Epidermal melanocyte (primary cell): ENCODE measurements at regions not wholly inside any gene's neighbourhood (a gene's known extent, or its start where the extent isn't known, plus 50 kb on each side); places are given as distances from the start of the nearest gene placed in this dataset.

Experiments used
- DNase-seq: peaks from one replicate; pipeline ENCODE4 v3.0.0; 2011; ENCODE audit warnings: low spot score; ENCODE audit not compliant: insufficient read length

GRCh38 chr17:14833201-14833785, 431.8 kb downstream of the PMP22 start:
- no peak for DNase-seq

DNA sequence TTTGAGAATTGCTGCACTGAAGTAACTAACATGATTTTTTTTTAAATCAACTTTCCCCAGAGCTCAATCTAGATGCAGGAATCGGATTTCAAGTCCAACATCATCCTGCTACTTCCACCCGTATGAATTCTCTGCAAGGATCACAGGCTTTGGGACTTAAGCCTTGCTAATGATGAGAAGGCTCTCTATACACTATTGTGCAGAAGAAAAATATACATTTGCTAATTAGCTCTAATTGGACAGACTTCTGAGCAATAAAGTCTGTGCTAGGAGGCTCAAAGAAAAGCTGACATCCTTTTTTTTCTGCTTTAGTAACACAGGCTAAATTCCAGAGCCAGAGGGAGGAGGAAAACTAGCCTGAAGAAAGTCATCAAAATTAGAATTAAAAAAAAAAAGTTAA, 433.6 kb downstream of the PMP22 start:
- no peak for DNase-seq

DNA sequence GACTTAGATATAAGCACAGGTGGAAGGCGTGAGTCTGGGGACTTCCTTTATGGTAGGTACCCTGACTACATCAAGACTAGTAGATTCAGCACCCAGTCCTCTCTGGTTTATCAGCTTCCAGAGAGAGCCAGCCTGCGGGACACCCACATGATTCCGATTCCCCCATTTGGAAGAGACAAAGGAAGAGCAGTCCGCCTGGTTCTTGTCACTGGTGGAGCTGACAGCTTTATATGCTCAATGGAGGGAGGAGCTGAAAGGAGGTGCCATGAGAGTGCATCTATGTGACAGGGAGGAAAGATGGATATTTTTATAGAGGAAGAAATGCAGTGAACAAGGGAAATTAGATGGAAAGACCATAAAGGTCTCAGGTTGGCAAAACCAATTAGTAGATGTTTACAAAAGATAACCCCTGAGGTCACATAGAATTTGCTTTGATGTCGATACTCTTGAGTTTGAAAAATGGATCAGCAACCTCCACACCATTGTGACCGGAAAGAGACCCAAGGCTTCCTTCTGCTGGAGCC, 437.7 kb downstream of the PMP22 start:
- DNase-seq, result no peak

DNA sequence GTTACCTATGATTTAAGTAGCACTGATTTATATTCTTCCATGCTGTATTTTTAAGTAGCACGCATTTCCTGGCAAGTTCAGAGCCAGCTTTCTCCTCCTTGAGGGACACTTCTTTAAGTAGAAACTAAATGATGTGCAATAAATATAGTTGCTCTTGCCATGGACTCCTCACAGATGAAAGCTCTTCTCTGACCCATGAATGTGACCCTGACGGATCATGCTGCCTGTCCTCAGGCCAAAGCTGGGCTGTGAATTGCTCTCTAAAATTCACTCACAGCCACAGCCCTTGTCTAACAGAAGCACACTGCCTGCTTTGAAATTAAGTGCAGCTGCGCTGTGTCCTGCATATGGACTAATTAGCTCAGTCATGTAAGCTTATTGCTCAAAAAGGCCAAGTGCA, 438.8 kb downstream of the PMP22 start:
- DNase-seq, result no peak

DNA sequence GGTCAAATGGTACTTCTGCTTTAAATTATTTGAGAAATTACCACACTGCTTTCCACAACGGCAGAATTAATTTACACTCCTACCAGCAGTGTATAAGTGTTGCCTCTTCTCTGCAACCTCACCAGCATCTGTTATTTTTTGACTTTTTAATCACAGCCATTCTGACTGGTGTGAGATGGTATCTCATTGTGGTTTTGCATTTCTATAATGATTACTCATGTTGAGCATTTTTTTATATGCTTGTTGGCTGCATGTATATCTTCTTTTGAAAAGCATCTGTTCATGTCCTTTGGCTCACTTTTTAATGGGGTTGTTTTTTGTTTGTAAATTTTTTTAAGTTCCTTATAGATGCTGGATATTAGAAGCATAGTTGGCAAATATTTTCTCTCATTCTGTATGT, 446.7 kb downstream of the PMP22 start:
- DNase-seq, result no peak

DNA sequence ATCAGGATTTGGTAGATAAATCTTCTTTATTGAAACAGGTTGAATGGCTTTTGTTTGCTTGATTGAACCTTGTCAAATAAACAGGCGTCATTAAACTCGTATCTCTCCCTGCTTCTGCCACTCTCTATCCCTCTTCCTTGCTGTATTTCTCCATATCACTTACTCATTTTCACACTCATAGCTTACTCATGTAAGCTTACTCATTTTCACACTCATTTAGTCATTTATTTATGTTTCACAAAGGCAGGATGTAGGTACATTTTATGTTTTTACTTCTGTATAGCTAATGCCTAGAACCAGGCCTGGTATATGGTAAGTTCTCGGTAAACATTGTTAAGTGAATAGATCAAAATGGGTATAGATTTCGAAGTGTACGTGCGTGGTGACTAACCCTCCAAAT, 450.0 kb downstream of the PMP22 start:
- DNase-seq, result no peak

DNA sequence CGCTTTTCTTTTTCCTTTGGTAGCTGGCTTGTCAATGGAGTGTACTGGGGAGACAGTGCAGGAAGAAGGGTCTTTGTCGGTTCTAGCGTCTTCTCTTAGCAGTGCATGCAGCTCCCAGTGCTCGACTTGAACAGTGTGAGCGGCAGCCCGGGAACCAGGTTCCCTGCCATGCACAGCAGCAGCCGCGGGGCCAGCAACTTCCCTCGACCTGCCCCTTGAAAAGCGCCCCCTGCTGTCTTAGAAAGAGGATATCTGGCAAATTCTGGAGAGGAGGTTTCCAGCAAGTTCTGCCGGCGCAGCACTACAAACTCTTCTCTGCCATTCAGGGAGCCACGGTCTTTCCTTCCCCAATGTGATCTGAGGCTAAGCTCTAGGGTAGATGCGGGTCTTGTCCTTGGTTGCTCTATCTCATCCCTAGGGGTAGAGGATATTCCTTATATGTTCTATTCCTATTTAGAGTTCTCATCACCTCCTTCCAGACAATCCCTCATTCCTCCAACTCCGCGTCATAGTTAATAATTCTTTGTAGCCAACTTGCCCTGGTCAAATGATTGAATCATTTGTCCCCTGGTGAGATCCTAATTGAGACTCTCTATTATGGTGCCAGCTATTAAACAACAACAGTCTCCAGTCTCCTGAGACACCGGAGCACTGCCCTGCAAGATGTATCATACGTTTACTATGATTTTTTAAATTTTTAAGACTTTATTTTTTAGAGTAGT, 451.3 kb downstream of the PMP22 start:
- DNase-seq, result no peak

DNA sequence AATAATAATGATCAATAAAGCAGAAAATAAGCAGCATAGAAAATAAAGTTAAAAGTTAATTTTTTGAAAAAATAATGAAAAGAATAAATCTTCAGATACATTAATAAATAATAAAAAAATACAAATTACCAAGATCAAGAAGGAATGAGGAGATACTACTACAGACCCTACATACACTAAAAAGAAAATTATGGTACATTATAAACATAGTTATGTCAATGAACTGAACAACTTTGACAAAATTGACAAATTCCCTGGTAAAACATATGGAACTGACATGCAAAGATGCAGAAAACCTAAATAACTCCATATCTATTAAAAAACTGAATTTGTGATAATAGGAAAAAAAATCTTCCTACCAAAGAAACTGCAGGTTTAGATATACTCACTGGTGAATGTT, 456.7 kb downstream of the PMP22 start:
- no peak for DNase-seq

DNA sequence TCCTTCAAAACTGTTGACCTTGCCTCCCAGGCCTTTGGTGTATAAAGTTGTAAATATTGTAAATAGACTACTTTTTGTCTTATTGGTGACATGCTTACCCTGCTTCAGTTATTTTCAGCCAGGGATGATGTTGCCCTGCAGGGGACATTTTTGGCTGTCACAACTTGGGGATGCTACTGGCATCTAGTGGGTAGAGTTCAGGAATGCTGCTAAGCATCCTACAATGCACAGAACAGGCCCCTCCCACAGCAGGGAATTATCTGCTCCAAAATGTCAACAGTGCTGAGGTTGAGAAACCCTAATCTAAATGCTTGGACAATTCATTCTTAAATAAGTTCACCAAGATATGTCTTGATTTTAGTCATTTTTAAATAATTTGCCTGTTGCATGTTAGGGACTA, 459.8 kb downstream of the PMP22 start:
- DNase-seq, result no peak

DNA sequence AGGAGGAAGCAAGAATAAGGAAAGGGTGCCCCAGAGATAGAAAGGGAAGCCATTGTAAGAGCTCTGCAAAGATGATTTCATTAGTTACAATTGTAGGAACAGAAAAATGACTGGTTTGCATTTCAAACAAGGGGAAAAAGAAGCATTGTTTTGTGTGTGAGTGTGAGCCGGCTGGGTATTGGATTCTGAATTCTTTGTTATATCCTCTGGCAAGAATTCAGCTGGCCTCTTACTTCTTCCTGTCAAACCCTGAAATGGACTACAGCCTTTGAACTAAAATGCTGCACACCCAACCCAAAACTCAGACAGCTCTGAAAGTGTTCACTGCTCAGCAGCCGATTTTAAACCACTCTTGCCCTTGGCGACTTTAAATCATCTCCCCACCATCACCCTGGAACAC, 461.3 kb downstream of the PMP22 start:
- no peak for DNase-seq

DNA sequence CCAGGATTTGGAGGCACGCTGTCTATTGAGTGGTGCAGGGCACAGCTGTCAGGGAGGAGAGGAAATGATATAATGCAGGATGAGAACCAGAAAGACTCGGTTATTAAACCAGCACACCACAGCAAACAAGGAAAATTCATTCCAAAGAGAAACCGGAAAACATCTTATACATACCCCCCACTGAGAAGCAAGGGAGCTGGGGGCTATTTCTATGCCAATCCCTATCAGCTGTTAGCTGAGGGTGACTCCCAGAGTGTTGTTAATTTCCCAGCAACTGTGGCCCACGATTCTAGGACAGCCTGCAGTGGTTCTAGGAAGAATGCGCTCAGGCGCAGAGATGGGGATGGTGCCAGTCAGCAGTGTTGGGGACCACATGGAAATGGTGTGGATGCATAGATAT, 467.3 kb downstream of the PMP22 start:
- DNase-seq, result no peak

DNA sequence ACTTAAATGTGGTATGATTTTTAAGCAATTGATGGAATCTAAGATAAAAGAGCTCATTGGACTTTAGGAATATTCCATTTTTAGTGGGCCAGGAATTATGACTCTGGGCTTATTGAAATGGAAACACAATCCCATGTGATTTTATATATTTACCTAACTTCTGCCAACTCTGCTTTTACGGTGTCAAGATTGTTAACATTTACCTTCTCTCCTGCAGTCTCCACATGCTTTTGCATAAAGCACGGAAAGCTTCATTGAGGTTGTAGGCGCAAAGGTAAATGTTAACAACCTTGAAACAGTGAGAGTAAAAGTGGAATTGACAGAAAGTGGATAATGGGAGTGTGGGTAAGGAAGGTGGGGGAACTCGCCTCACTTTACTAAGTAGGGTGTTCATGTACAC, 468.1 kb downstream of the PMP22 start:
- no peak for DNase-seq

DNA sequence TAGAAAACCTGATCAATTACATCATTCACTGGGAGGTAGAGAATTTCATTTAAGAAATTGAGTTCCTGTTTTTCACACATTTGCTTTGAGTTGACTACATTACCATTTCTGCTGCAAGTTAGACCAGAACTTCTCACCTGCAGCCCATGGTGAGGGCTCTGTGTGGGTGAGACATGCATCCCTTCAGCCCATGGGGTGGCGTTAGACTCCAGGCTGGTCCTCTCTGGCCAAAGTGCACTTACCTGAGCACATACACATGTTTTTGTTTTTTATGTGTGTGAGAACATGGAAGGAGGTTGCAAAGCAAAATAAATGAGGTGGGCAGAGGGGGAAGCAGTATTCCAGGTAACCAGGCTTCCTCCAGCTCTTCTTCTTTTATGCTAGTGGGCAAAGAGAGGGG, 470.2 kb downstream of the PMP22 start:
- no peak for DNase-seq

DNA sequence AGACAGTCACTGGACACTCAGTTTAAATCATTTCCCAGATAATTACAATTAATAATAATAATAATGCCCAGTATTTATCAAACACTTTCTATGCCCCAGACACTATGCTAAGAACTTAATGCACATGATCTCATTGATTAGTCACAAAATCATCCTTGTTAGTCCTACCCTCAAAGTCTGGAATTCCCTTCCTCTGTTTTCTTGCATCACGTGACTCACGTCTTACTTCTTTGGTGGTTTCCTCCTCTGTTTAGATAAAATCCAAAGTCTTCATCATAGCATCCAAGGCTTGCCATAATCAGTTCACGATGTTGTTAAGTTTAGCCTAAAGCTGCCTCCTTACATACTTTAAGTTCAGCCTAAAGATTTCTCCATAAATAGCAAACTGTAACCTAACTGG, 471.9 kb downstream of the PMP22 start:
- no peak for DNase-seq

DNA sequence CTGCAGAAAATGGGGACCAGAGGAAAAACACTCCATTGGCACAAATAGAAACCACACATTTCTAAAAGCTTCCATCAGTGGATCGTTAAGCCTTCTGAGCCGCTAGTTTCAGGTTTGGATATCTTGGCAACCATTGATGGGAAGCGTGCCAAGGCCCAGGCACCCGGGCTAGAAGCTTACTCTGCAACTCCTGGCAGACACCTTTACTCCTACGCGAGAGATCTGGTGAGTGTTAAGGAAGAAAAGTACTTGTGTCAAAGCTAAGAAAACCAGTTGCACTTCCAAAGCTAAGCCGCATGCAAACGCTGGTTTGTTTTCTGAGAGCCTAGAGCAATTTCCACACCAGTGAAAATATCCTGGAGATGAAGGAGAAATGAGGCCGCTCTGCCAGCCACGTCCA, 472.4 kb downstream of the PMP22 start:
- no peak for DNase-seq

DNA sequence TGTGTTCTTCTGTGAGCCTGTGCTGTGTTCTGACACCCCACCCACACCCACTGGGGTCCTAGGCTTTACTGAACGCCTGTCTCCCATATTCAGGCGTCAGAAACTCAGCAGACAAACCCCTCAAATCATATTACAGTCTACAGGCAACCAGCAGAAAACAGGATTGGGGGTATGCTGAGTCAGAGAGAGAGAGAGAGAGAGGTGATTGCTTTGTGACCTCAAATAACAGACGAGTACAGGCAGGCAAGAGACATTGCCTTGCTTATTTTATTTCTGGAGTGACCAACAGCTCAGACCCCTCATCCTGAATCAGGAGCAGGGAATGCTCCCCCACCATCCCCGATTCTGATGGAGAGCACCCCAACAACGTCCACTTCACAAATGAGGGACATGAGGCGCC, 473.9 kb downstream of the PMP22 start:
- DNase-seq, result no peak

DNA sequence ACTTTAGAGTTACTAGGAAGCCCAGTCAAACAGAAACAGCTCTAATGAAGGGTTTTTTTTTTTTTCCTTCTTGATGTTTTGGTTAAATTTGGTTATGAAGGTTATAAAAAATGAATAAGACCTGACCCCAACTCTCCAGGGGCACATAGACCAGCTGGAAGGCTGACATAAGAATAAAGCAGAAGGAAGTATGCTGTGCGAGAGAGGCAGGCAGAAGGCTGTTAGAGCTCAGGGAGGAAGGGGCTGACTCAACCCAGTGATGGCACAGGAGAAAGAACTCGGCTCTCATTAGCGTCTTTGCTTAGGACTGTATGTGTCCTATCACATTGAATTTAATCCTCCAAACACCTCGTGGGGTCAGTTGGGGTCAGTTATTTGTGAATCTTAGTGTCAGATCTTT, 474.6 kb downstream of the PMP22 start:
- DNase-seq, result no peak

GRCh38 chr17:14784997-14785696, 480.0 kb downstream of the PMP22 start:
- DNase-seq, result no peak

DNA sequence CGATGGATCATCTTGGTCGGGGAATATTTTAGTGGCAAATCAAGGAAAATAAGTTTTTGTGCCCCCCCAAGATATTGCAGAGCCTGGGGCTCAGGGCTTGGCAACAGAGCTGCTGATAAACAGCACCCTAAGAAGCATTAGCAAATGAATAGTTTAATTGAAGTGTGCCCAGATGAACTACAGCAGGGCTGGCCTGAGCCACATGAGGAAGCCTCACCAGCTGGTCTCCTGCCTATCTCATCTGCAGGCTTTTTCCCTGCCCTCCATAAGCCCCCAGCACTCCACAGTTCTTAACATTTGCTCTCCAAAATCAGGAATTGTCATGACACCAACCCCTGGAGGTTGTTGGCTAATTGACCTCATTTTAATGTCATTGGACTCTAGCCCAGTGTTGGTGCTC, 480.2 kb downstream of the HS3ST3B1 start:
- DNase-seq, result no peak

GRCh38 chr17:14780097-14780651, 479.3 kb downstream of the HS3ST3B1 start:
- no peak for DNase-seq

- no peak for DNase-seq
Measured at GRCh38 chr17:14779241-14779640, 478.4 kb downstream of the HS3ST3B1 start.

GRCh38 chr17:14777291-14777690, 476.4 kb downstream of the HS3ST3B1 start:
- no peak for DNase-seq
